ENCODE measurements at regions not wholly inside any gene's neighbourhood (a gene's known extent, or its start where the extent isn't known, plus 50 kb on each side); places are given as distances from the start of the nearest gene placed in this dataset.

DNA sequence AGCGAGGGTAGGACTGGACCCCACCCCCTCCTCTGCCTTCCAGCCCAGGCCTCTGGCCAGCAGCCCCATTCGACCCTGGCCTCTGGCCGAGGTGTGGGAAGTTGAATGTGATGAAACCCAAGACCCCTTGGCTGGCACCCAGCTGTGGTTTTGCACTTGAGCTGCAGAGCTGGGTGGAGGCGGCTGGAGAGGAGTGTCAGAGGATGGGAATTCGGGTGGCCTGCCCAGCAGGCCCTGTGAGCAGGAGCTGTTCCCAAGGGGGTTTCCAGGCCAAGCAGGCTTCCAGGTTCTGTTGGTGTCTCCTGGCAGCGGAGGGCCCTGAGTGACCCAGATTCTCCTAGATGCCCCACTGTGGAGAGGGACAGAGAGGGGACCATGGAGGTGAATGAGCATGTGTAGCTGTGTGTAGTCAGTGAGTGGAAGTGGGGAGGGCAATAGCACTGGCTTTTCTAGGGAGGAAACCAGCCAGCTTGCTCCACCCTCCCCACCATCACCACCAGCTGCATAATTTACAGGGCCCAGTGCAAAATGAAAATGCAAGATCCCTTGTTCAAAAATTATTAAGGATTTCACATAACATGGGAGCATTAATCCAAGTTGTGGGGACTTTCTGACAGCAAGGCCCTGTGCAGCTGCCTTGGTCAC, 172.2 kb upstream of the HAAO start:
- Histone ChIP-seq H3K27me3 (no peaks in the 10 kb centered on the region), H3K27ac (peak overlapping the region in 3 of 4 donors; percentile 59 to 91 (median 70)), H3K4me1 (peaks cover 0 to 89% (median 56%) of the 10 kb centered on the region in 4 donors), H3K9me3 (no peaks in the 10 kb centered on the region), H3K36me3 (no peaks in the 10 kb centered on the region), H3K4me3 (no peak overlapping the region)
- WGBS, 2 donors = 20 to 25% methylated on average over 6 of the region's 6 CpGs
- peak in 1 of 2 donors; percentile 57 for DNase-seq (ENCODE audit: low spot score in 2 of 2)
- TF ChIP-seq EP300 (IDR thresholded peaks at IDR 0.05) (peak in 1 of 2 donors; percentile 32), POLR2A (IDR thresholded peaks at IDR 0.05) (no peak)
- TF ChIP-seq, protein P1, sequence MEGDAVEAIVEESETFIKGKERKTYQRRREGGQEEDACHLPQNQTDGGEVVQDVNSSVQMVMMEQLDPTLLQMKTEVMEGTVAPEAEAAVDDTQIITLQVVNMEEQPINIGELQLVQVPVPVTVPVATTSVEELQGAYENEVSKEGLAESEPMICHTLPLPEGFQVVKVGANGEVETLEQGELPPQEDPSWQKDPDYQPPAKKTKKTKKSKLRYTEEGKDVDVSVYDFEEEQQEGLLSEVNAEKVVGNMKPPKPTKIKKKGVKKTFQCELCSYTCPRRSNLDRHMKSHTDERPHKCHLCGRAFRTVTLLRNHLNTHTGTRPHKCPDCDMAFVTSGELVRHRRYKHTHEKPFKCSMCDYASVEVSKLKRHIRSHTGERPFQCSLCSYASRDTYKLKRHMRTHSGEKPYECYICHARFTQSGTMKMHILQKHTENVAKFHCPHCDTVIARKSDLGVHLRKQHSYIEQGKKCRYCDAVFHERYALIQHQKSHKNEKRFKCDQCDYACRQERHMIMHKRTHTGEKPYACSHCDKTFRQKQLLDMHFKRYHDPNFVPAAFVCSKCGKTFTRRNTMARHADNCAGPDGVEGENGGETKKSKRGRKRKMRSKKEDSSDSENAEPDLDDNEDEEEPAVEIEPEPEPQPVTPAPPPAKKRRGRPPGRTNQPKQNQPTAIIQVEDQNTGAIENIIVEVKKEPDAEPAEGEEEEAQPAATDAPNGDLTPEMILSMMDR (IDR thresholded peaks at IDR 0.05) = no peak

DNA sequence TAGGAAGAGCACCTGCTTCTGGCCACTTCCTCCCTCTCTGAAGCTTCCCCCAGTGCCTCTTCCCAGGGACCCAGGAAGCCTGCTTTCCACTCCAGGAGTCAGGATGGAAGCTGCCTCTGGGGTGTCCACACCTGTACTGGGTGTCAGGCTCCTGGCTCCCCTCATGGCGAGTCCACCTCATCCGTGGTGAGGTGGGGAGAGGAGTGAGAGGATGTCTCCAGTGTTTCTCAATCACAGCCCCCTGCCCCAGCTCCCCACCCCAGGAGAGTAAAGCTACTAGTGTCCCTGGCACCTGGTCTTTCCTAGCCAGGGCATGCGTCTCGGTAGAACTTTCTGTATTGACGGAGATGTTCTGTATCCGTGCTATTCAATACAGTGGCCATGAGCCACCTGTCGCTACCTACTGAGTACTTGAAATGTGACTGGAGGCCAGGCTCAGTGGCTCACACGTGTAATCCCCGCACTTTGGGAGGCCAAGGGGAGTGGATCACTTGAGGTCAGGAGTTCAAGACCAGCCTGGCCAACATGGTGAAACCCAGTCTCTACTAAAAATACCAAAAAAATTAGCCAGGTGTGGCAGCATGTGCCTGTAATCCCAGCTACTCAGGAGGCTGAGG, 171.2 kb upstream of the HAAO start:
- Histone ChIP-seq H3K4me1 (peaks cover 0 to 89% (median 66%) of the 10 kb centered on the region in 4 donors), H3K9me3 (no peaks in the 10 kb centered on the region), H3K27ac (peak overlapping the region in 3 of 4 donors; percentile 73 to 93 (median 91)), H3K4me3 (no peak overlapping the region), H3K27me3 (no peaks in the 10 kb centered on the region), H3K36me3 (no peaks in the 10 kb centered on the region)
- 95 to 96% methylated on average over 9 of the region's 9 CpGs for WGBS, 2 donors
- TF ChIP-seq EP300 (IDR thresholded peaks at IDR 0.05) = no peak
- TF ChIP-seq, protein P1 (IDR thresholded peaks at IDR 0.05) = no peak
- no peak for TF ChIP-seq POLR2A (IDR thresholded peaks at IDR 0.05)
- no peak for DNase-seq (ENCODE audit: low spot score in 2 of 2)

DNA sequence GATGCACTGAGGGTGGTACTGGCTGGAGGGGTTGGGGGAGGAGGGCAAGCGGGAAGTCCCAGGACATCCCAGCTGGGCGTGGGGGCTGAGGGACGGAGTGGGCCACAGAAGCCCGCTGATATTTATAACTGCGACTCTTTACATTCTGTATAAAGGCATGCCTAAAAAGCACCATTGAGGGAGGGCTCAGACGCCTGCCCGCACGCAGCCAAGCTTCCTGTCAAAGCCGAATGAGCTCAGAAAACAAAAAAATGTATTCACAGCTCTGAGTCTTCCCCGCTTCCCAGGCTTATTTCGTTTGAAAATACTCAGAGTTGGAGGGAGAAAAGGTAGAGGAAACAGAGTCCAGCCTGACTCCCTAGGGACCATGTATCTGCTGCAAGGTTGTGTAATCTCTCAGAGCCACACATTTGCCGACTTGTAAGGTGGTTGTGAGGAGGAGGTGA, 170.1 kb upstream of the HAAO start:
- Histone ChIP-seq H3K9me3 (no peaks in the 10 kb centered on the region), H3K27ac (peak overlapping the region; percentile 73 to 93 (median 88)), H3K27me3 (no peaks in the 10 kb centered on the region), H3K4me3 (no peak overlapping the region), H3K4me1 (peaks cover 0 to 89% (median 68%) of the 10 kb centered on the region in 4 donors), H3K36me3 (no peaks in the 10 kb centered on the region)
- WGBS, 2 donors = 2 to 14% methylated on average over 12 of the region's 12 CpGs
- no peak for TF ChIP-seq POLR2A (IDR thresholded peaks at IDR 0.05)
- TF ChIP-seq, protein P1 (IDR thresholded peaks at IDR 0.05) = no peak
- no peak for TF ChIP-seq EP300 (IDR thresholded peaks at IDR 0.05)
- DNase-seq (ENCODE audit: low spot score in 2 of 2) = no peak

DNA sequence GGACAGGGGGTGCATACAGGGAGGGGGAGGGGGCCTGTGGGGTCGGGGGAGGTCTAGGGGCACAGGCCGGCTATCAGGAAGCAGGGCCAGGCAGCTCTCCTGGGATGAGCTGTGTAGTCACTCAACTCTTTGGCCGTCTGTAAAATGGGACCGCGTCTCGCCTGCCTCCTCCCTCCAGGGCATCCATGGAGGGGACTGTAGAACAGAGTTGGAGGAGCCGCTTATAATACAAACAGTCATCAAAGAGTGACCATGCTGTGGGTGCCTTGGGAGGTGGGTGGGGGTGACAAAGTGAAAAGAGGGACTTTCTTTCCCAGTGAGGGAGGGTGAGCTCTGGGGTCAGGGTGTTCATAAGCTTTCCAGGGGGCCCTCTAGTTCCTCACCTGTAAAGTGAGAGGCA, 169.6 kb upstream of the HAAO start:
- H3K36me3 ChIP-seq = no peaks in the 10 kb centered on the region
- H3K27ac ChIP-seq = peak overlapping the region; percentile 73 to 93 (median 88)
- TF ChIP-seq EP300 (IDR thresholded peaks at IDR 0.05) (no peak), POLR2A (IDR thresholded peaks at IDR 0.05) (no peak)
- TF ChIP-seq, protein P1 (IDR thresholded peaks at IDR 0.05) = no peak
- H3K4me1 ChIP-seq = peaks cover 0 to 88% (median 68%) of the 10 kb centered on the region in 4 donors
- no peaks in the 10 kb centered on the region for H3K9me3 ChIP-seq
- H3K27me3 ChIP-seq = no peaks in the 10 kb centered on the region
- WGBS, 2 donors = 22 to 35% methylated on average over 5 to 6 of the region's 7 CpGs
- H3K4me3 ChIP-seq = no peak overlapping the region
- DNase-seq (ENCODE audit: low spot score in 2 of 2) = no peak

DNA sequence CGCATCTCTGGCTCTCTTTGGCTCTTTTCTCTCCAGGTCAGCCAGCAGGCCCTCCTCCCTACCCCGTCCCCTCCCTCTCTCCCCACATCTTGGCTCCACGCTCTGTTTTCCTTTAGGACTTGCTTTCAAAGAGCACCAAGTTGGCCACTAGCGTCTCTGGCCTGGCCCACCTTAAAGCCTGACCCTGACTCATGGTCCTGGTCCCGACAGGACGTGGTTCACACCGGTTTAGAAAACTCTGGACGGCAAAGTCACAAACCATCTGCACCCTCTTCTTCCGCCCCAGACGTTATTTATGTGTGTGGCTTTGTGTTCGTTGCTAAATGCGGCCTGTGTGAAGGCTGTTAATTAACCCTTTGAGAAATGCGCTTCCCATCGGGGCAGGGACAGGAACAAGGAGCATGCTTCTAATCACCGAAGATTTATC, 169.0 kb upstream of the HAAO start:
- Histone ChIP-seq H3K27ac (peak overlapping the region; percentile 73 to 93 (median 88)), H3K27me3 (no peaks in the 10 kb centered on the region), H3K9me3 (no peaks in the 10 kb centered on the region), H3K36me3 (no peaks in the 10 kb centered on the region), H3K4me1 (peaks cover 0 to 88% (median 68%) of the 10 kb centered on the region in 4 donors), H3K4me3 (no peak overlapping the region)
- 7 to 8% methylated on average over 15 of the region's 15 CpGs for WGBS, 2 donors
- peak in 1 of 2 donors; percentile 80 for TF ChIP-seq EP300 (IDR thresholded peaks at IDR 0.05)
- TF ChIP-seq, protein P1 (IDR thresholded peaks at IDR 0.05) = no peak
- peak; percentile 52 to 69 for DNase-seq (ENCODE audit: low spot score in 2 of 2)

Data from tibial nerve (tissue), 4 donors.